GM12872 (cell line): ENCODE measurements at regions not wholly inside any gene's neighbourhood (a gene's known extent, or its start where the extent isn't known, plus 50 kb on each side); places are given as distances from the start of the nearest gene placed in this dataset.

Source experiments
- TF ChIP-seq, protein P1 (sequence below): IDR thresholded peaks from 3 replicates; pipeline ENCODE4 v1.5.1; 2011; ENCODE audit warnings: low read depth, mild to moderate bottlenecking, low read length, moderate library complexity; ENCODE audit not compliant: insufficient read depth

DNA sequence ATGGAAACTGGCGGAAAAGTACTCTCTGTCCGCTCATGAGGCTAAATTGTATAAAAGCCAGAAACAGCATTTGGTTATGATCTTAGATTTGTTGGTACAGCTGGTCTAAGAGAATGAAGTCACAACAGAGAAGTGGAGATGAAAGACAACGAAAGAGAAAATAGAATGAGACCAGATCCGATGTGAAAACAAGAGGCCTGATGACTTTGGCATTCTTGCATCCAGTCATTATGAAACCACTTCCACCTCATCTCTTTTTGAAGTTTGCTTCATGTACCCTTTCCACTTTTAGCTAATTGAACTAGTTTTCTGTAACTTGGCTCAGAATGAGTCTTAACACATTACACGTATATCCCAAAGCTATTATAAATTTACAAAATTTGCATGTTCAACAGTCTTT lies 1431.7 kb downstream of the LRRC4C start:
- TF ChIP-seq, protein P1, sequence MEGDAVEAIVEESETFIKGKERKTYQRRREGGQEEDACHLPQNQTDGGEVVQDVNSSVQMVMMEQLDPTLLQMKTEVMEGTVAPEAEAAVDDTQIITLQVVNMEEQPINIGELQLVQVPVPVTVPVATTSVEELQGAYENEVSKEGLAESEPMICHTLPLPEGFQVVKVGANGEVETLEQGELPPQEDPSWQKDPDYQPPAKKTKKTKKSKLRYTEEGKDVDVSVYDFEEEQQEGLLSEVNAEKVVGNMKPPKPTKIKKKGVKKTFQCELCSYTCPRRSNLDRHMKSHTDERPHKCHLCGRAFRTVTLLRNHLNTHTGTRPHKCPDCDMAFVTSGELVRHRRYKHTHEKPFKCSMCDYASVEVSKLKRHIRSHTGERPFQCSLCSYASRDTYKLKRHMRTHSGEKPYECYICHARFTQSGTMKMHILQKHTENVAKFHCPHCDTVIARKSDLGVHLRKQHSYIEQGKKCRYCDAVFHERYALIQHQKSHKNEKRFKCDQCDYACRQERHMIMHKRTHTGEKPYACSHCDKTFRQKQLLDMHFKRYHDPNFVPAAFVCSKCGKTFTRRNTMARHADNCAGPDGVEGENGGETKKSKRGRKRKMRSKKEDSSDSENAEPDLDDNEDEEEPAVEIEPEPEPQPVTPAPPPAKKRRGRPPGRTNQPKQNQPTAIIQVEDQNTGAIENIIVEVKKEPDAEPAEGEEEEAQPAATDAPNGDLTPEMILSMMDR = no peak

DNA sequence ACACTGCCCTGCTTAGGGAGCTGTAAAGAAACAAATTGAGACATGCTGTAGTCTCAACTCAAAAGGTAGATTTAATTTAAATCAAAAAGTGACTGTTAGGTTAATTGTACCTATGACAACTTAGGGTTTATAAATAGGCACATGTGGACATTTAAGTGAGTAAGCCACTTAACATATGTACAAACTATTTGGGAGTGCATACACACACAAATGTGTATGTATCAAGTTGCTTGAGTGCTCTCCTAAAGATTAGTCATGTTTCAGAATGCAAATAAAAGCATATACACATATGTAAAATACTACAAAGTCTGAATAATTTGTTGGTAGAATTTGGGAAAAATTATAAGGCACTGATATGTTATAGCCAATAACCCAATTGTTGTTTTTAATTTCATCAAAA lies 1435.7 kb downstream of the LRRC4C start:
- TF ChIP-seq, protein P1 = no peak

DNA sequence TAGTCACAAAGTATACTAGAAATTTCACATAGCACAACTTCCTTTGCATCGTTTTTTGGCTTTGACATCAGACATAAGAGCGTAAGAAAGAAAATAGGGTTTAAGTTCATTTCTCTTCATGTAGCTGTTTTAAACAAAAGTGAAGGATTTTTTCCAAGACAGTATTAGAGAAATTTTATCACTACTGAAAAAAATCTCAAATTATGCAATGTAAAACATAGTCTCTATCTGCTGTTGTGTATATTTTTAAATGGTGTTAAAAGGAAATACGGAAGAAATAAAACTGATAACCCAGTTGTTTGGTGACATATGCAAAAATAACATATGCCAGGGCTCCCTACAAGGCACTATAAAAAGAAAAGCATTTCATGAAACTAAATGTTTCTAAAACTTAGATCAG lies 1449.4 kb downstream of the LRRC4C start:
- TF ChIP-seq, protein P1 = no peak

DNA sequence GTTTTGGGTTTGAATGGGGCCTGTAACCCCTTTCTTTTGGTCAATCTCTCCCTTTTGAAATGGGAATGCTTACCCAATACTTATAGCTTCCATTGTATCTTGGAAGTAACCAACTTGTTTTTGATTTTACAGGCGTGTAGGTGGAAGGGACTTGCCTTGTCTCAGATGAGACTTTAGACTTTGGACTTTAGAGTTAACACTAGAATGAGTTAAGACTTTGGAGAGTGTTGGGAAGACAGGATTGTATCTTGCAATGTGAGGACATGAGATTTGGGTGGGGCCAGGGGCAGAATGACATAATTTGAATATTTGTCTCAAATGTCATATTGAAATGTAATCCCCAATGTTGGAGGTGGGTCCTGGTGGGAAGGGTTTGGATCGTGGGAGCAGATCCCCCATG lies 1466.9 kb downstream of the LRRC4C start:
- TF ChIP-seq, protein P1 = no peak

DNA sequence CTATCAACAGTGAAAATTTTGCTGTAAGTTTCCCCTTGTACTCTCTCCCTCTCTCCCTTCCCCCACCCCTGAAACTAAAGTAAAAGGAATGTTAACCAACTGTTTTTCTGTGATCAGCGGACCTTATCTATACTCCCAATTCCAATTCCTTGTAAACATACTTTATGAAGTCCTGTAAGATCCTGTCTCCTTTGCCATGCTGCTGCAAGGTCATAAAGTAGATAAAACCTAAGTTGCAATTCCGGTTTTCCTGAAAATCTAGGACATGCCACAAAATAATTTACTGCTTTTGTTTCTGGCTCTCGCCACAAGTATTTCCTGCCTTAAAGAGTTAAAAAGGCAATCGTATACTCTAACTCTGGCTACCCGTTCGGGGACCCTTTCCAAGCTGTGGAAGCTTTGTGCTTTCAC lies 1469.0 kb downstream of the LRRC4C start:
- TF ChIP-seq, protein P1 = no peak

DNA sequence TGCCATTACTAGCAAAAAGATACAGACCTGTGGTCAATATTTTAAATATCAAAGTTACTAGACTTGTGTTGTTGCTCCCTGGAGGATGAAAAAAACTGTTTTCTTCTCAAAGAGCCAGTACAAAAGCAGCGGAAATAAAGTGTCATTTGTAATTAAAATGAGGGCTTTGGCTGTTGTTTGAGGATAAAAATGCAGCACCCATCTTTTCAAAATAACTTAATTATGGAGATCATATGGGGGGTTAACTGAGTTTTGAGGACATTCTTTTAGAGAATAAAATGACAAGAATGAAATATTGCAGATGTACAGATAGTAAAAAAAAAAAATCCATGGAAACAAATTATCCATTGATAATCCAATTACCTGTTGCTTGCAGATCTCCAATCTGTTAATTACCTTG lies 1484.4 kb downstream of the LRRC4C start:
- TF ChIP-seq, protein P1 = no peak

DNA sequence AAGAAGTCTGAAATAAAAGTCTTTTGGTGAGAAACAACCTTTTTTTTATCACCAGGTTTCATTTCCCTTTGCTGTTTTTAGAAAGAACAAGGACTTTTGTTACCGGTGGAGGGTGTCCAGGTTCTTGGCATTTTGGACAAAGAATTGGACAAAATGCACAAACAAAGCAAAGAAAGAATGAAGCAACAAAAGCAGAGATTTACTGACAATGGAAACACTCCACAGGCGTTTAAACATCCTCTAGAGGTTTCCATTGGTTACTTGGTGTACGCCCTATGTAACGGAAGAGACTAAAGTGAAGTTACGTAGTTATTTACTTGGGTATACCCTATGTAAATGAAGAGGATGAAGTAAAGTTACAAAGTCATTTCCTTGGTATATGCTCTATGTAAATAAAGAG lies 1487.0 kb downstream of the LRRC4C start:
- TF ChIP-seq, protein P1 = no peak

DNA sequence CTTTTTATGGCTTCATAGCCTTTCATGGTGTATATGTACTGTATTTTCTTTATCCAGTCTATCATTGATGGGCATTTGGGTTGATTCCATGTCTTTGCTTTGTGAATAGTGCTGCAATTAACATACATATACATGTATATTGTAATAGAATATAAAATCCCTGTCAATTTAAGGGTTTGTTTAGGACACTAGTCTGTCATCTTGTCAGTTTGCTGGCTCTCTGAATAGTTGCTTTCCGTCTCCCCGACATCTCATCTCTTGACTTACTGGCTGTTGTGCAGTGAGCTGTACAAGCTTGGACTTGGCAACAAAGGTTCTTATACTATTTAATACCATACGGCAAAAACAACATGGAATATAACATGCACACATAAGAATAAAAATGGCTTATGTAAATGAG lies 1487.5 kb downstream of the LRRC4C start:
- TF ChIP-seq, protein P1 = no peak
